ENCODE measurements at regions not wholly inside any gene's neighbourhood (a gene's known extent, or its start where the extent isn't known, plus 50 kb on each side); places are given as distances from the start of the nearest gene placed in this dataset.

DNA sequence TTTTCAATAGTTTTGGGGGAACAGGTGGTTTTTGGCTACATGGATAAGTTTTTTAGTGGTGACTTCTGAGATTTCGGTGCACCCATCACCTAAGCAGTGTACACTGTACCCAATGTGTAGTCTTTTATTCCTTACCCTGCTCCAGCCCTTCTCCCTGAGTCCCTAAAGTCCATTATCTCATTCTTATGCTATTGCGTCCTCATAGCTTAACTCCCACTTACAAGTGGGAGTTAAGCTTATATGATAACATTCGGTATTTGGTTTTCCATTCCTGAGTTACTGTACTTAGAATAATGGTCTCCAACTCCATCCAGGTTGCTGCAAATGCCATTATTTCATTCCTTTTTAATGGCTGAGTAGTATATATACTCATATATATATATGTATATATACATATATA lies 90.9 kb upstream of the ACSL3 start:
- H3K36me3 ChIP-seq, result no peaks in the 10 kb centered on the region
- H3K4me3 ChIP-seq, result no peak overlapping the region
- H3K27me3 ChIP-seq, result no peaks in the 10 kb centered on the region
- no peak for DNase-seq
- no peak for TF ChIP-seq POLR2A (IDR thresholded peaks at IDR 0.05)
- TF ChIP-seq, protein P1, sequence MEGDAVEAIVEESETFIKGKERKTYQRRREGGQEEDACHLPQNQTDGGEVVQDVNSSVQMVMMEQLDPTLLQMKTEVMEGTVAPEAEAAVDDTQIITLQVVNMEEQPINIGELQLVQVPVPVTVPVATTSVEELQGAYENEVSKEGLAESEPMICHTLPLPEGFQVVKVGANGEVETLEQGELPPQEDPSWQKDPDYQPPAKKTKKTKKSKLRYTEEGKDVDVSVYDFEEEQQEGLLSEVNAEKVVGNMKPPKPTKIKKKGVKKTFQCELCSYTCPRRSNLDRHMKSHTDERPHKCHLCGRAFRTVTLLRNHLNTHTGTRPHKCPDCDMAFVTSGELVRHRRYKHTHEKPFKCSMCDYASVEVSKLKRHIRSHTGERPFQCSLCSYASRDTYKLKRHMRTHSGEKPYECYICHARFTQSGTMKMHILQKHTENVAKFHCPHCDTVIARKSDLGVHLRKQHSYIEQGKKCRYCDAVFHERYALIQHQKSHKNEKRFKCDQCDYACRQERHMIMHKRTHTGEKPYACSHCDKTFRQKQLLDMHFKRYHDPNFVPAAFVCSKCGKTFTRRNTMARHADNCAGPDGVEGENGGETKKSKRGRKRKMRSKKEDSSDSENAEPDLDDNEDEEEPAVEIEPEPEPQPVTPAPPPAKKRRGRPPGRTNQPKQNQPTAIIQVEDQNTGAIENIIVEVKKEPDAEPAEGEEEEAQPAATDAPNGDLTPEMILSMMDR (IDR thresholded peaks at IDR 0.05), result no peak
- no peaks in the 10 kb centered on the region for H3K4me1 ChIP-seq
- intact Hi-C loops (cut with DNase I; ENCODE audit: low total_unique reads), result no loop called here
- no peaks in the 10 kb centered on the region for H3K9me3 ChIP-seq
- no peak overlapping the region for H3K27ac ChIP-seq

DNA sequence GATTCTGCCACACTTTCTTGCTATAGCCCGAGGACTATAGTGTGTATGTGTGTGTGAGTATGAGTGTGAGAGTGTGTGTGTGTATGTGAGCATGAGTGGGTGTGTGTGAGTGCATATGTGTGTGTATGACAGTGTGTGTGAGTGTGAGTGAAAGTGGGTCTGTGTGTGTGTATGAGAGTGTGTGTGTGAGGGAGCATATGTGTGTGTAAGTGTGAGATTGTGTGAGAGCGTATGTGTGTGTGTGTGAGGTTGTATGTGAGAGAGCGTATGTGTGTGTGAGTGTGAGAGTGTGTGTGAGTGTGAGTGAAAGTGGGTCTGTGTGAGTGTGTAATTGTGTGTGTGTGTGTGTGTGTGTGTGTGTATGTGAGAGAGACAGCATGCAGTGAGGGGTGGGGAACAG lies 89.0 kb upstream of the ACSL3 start:
- no peaks in the 10 kb centered on the region for H3K27me3 ChIP-seq
- no peak for DNase-seq
- no peaks in the 10 kb centered on the region for H3K4me1 ChIP-seq
- H3K27ac ChIP-seq, result no peak overlapping the region
- intact Hi-C loops (cut with DNase I; ENCODE audit: low total_unique reads), result no loop called here
- TF ChIP-seq POLR2A (IDR thresholded peaks at IDR 0.05), result no peak
- TF ChIP-seq, protein P1 (IDR thresholded peaks at IDR 0.05), result no peak
- H3K9me3 ChIP-seq, result no peaks in the 10 kb centered on the region
- H3K4me3 ChIP-seq, result no peak overlapping the region
- no peaks in the 10 kb centered on the region for H3K36me3 ChIP-seq

DNA sequence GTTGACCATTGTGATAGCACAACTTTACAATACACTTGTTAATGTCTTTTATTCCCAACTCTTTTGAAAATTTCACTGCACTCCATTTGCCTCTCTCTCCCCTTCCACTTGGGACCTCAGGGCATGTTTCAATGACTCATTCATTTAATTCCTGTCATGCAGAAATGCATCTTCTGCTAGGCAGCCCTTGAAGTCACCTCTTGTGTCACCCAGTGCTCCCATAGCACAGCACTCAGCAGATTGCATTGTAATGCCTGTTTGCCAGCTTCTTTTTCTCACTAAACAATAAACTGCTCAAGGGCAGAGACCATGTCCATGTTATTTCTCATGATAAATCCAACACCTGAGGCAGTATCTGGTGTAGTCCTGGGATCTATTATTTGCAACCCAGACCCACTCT lies 85.9 kb upstream of the ACSL3 start:
- TF ChIP-seq, protein P1 (IDR thresholded peaks at IDR 0.05), result no peak
- no peak for TF ChIP-seq POLR2A (IDR thresholded peaks at IDR 0.05)
- no peak for DNase-seq

DNA sequence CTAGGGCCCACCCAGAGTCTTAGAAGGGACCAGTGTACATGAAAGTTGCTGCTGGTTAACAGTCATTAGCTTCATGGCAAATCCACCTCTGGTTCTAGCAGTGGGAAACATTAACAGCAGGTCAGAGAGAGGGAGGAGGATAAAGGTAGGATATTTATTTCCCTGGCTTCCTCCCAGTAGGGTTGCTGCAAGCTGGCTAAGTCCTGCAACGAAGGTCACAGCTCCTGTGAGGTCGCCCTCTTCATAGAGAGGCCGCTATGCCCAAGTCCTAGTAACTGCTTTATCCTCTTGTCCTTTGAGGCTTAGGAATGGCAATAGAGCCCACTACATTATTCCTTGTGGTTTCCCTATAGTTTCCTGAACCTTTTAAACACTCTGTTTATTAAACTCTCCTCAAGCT lies 84.0 kb upstream of the ACSL3 start:
- intact Hi-C loops (cut with DNase I; ENCODE audit: low total_unique reads), result no loop called here
- Histone ChIP-seq H3K27me3 (no peaks in the 10 kb centered on the region), H3K4me3 (no peak overlapping the region), H3K9me3 (no peaks in the 10 kb centered on the region), H3K27ac (no peak overlapping the region), H3K36me3 (no peaks in the 10 kb centered on the region), H3K4me1 (no peaks in the 10 kb centered on the region)
- TF ChIP-seq, protein P1 (IDR thresholded peaks at IDR 0.05), result no peak
- no peak for TF ChIP-seq POLR2A (IDR thresholded peaks at IDR 0.05)
- no peak for DNase-seq

More for the DNA sequence above, 85.9 kb upstream of the ACSL3 start:
- intact Hi-C loops (cut with DNase I; ENCODE audit: low total_unique reads), result no loop called here
- no peaks in the 10 kb centered on the region for H3K9me3 ChIP-seq
- no peak overlapping the region for H3K4me3 ChIP-seq
- H3K27ac ChIP-seq, result no peak overlapping the region
- no peaks in the 10 kb centered on the region for H3K4me1 ChIP-seq
- H3K36me3 ChIP-seq, result no peaks in the 10 kb centered on the region
- H3K27me3 ChIP-seq, result no peaks in the 10 kb centered on the region

DNA sequence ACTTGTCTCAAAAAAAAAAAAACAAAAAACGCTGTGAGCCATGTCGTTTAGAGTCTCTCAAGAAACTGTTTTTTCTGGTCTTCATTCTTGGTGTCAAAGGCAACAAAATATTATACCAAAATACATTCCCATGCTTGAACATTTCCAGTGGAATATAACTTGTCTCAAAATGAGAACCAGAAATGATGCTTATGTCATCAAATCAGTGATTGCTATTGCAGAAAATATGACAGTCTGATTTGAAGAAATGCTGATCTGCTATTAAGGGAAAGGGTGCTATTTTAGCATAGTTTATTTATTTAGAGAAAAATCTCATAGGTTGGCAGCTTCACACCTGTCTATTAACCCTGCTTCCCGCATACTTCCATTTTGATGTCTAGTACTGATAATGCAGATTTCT lies 82.4 kb upstream of the ACSL3 start:
- H3K4me3 ChIP-seq, result no peak overlapping the region
- intact Hi-C loops (cut with DNase I; ENCODE audit: low total_unique reads), result no loop called here
- no peak for TF ChIP-seq POLR2A (IDR thresholded peaks at IDR 0.05)
- TF ChIP-seq, protein P1 (IDR thresholded peaks at IDR 0.05), result no peak

More for the DNA sequence above, 82.4 kb upstream of the ACSL3 start:
- DNase-seq, result no peak
- Histone ChIP-seq H3K27me3 (no peaks in the 10 kb centered on the region), H3K4me1 (no peaks in the 10 kb centered on the region), H3K27ac (no peak overlapping the region), H3K36me3 (no peaks in the 10 kb centered on the region), H3K9me3 (no peaks in the 10 kb centered on the region)

All from uterus (tissue), 3 donors.